ENCODE measurements at regions not wholly inside any gene's neighbourhood (a gene's known extent, or its start where the extent isn't known, plus 50 kb on each side); places are given as distances from the start of the nearest gene placed in this dataset.

GRCh38 chr14:96978525-96979272 is 181.5 kb downstream of the VRK1 start:
- TF ChIP-seq JUN (CRISPR knock-in tag; IDR thresholded peaks at IDR 0.05), result no peak
- TF ChIP-seq, protein P1, sequence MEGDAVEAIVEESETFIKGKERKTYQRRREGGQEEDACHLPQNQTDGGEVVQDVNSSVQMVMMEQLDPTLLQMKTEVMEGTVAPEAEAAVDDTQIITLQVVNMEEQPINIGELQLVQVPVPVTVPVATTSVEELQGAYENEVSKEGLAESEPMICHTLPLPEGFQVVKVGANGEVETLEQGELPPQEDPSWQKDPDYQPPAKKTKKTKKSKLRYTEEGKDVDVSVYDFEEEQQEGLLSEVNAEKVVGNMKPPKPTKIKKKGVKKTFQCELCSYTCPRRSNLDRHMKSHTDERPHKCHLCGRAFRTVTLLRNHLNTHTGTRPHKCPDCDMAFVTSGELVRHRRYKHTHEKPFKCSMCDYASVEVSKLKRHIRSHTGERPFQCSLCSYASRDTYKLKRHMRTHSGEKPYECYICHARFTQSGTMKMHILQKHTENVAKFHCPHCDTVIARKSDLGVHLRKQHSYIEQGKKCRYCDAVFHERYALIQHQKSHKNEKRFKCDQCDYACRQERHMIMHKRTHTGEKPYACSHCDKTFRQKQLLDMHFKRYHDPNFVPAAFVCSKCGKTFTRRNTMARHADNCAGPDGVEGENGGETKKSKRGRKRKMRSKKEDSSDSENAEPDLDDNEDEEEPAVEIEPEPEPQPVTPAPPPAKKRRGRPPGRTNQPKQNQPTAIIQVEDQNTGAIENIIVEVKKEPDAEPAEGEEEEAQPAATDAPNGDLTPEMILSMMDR (IDR thresholded peaks at IDR 0.05), result no peak
- TF ChIP-seq ZNF423 (CRISPR knock-in tag; IDR thresholded peaks at IDR 0.05), result no peak
- TF ChIP-seq NFE2L1 (CRISPR knock-in tag; IDR thresholded peaks at IDR 0.05), result no peak
- no peak for TF ChIP-seq ZBTB21 (CRISPR knock-in tag; IDR thresholded peaks at IDR 0.05; ENCODE audit: borderline replicate concordance)
- TF ChIP-seq, protein P2, sequence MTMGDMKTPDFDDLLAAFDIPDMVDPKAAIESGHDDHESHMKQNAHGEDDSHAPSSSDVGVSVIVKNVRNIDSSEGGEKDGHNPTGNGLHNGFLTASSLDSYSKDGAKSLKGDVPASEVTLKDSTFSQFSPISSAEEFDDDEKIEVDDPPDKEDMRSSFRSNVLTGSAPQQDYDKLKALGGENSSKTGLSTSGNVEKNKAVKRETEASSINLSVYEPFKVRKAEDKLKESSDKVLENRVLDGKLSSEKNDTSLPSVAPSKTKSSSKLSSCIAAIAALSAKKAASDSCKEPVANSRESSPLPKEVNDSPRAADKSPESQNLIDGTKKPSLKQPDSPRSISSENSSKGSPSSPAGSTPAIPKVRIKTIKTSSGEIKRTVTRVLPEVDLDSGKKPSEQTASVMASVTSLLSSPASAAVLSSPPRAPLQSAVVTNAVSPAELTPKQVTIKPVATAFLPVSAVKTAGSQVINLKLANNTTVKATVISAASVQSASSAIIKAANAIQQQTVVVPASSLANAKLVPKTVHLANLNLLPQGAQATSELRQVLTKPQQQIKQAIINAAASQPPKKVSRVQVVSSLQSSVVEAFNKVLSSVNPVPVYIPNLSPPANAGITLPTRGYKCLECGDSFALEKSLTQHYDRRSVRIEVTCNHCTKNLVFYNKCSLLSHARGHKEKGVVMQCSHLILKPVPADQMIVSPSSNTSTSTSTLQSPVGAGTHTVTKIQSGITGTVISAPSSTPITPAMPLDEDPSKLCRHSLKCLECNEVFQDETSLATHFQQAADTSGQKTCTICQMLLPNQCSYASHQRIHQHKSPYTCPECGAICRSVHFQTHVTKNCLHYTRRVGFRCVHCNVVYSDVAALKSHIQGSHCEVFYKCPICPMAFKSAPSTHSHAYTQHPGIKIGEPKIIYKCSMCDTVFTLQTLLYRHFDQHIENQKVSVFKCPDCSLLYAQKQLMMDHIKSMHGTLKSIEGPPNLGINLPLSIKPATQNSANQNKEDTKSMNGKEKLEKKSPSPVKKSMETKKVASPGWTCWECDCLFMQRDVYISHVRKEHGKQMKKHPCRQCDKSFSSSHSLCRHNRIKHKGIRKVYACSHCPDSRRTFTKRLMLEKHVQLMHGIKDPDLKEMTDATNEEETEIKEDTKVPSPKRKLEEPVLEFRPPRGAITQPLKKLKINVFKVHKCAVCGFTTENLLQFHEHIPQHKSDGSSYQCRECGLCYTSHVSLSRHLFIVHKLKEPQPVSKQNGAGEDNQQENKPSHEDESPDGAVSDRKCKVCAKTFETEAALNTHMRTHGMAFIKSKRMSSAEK (CRISPR knock-in tag; IDR thresholded peaks at IDR 0.05; ENCODE audit: borderline replicate concordance), result no peak
- no peak for TF ChIP-seq CREB1 (CRISPR knock-in tag; IDR thresholded peaks at IDR 0.05)
- TF ChIP-seq ZNF263 (CRISPR knock-in tag; IDR thresholded peaks at IDR 0.05; ENCODE audit: low read depth), result no peak
- no peak for TF ChIP-seq USF2 (CRISPR knock-in tag; IDR thresholded peaks at IDR 0.05)
- TF ChIP-seq TCF7 (CRISPR knock-in tag; IDR thresholded peaks at IDR 0.05; ENCODE audit: low read depth), result no peak
- TF ChIP-seq AFF4 (CRISPR knock-in tag; IDR thresholded peaks at IDR 0.05; ENCODE audit: borderline replicate concordance), result no peak
- no peak for TF ChIP-seq CREM (CRISPR knock-in tag; IDR thresholded peaks at IDR 0.05)
- TF ChIP-seq ELF4 (CRISPR knock-in tag; IDR thresholded peaks at IDR 0.05; ENCODE audit: low read depth), result no peak
- no peak for TF ChIP-seq JAZF1 (CRISPR knock-in tag; IDR thresholded peaks at IDR 0.05)
- no peak for TF ChIP-seq GABPB1 (CRISPR knock-in tag; IDR thresholded peaks at IDR 0.05)
- no peak for TF ChIP-seq ESRRA (CRISPR knock-in tag; IDR thresholded peaks at IDR 0.05; ENCODE audit: borderline replicate concordance)
- TF ChIP-seq PREB (CRISPR knock-in tag; IDR thresholded peaks at IDR 0.05; ENCODE audit: borderline replicate concordance), result no peak
- no peak for TF ChIP-seq ZNF396 (CRISPR knock-in tag; IDR thresholded peaks at IDR 0.05; ENCODE audit: borderline replicate concordance)
- ATAC-seq, result no peak
- ChIA-PET POLR2A (no interaction called here), CTCF (interaction anchor here (1.0 kb wide), 2 partner anchors 13 to 14 kb away, joined by 3 read pairs; no protein-coding TSS in a partner anchor)
- H3K9me3 Mint-ChIP-seq, result peaks cover 40% of the 10 kb centered on the region
- 0 out of 2 replicates have a peak, but pooled peaks cover 7% of the 10 kb centered on the region for H3K4me1 Mint-ChIP-seq
- H3K36me3 Mint-ChIP-seq, result peaks cover 20% of the 10 kb centered on the region
- H3K4me3 Mint-ChIP-seq, result no peak overlapping the region
- no peak overlapping the region for H3K27ac Mint-ChIP-seq
- no peaks in the 10 kb centered on the region for H3K27me3 Mint-ChIP-seq (ENCODE audit: low read depth)
- DNase-seq (ENCODE audit: low spot score), result no peak

Data from WTC11 (cell line).